Midbrain (tissue), 1 donor: ENCODE measurements at regions not wholly inside any gene's neighbourhood (a gene's known extent, or its start where the extent isn't known, plus 50 kb on each side); places are given as distances from the start of the nearest gene placed in this dataset.

Source experiments
- DNase-seq: peaks from one replicate; lab custom pipeline; 2025; lab: John Stamatoyannopoulos, UW

DNA sequence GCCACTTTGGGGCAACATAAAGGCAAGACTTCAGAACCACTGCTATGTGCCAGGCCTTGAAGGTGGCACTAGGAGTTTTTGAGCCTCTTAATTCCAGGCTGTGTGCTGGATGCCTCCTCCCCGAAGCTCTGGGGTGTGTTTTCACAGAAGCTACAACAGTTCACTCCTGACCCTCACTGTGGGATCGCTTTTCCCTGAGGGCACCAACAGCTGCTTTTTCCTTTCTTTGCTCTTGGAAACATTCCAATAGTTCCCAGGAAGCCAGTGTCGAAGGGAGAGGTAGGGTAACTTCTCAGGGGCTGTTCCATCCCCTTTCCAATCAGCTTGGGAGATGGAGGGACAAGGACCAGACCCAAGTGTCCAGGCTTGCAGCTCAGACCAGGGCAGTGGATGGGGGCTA is 153.4 kb downstream of the C1orf94 start:
- DNase-seq, result no peak

- no peak for DNase-seq
Observed at GRCh38 chr1:34331020-34331926, 154.6 kb downstream of the C1orf94 start.

- DNase-seq, result no peak
Observed at GRCh38 chr1:34332996-34333395, 156.3 kb downstream of the C1orf94 start.

DNA sequence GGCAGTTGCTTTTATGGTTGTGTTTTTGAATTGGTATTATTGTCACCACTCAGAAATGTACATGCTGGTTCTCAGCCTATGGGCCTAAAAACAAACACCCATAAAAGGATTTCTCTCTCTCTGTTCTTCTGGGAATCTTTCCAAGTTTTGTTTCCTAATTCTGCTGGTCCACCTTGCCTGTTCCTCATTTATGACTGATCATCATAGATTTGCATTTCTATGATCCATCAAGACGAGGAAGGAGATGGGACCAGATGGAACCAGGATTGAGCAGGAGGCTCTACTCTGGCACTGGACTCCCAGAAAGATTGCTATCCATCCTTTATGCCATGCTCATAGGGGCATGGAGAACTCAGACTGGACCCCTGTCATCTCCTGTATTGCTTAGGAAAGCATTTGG is 162.2 kb downstream of the C1orf94 start:
- no peak for DNase-seq

GRCh38 chr1:34341896-34342295 is 165.2 kb downstream of the C1orf94 start:
- DNase-seq, result no peak

- DNase-seq, result no peak
Observed at GRCh38 chr1:34342334-34342733, 165.6 kb downstream of the C1orf94 start.

GRCh38 chr1:34346128-34346527 is 169.4 kb downstream of the C1orf94 start:
- DNase-seq, result no peak

GRCh38 chr1:34353409-34353808 is 176.7 kb downstream of the C1orf94 start:
- no peak for DNase-seq

GRCh38 chr1:34354367-34354766 is 177.7 kb downstream of the C1orf94 start:
- no peak for DNase-seq

- DNase-seq, result no peak
Observed at GRCh38 chr1:34356853-34357252, 180.1 kb downstream of the C1orf94 start.

DNA sequence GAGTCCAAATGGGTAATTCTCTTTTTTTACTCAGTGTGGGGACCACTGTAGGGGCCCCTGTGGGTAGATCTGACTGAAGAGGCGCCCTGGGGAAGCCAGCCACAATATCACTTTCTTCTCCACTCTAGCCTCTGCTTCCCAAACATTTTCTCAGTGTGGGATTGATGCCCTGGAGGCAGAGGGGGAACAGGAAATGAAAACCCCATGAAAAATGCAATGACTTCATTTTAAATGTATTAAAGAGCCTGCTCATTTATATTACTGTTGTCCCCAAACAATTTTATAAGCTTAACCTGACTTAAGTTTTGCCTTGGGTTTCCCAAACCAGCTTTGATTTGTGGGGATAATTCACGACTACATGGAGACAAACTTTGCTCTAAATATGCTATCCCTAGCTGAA is 181.9 kb downstream of the C1orf94 start:
- DNase-seq, result no peak

GRCh38 chr1:34359411-34359810 is 182.7 kb downstream of the C1orf94 start:
- no peak for DNase-seq

DNA sequence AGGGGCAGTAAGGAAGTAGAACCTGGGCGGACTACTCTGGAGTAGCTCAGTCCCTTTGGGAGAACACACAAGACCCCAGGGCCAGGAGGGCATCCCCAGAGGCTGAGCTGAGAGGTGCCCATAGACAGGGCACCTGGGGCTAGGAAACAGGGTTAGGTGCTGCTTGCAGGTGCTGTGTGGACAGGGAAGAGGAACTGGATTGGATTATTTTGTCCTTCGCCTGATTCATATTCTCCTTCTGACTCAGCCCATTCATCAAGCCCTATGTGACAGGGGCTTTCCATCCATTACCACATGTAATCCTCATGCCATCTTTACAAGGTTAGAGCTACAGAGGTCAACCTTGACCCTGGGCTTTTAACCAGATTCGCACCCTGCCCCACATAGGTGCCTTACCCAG is 183.9 kb downstream of the C1orf94 start:
- DNase-seq, result no peak

DNA sequence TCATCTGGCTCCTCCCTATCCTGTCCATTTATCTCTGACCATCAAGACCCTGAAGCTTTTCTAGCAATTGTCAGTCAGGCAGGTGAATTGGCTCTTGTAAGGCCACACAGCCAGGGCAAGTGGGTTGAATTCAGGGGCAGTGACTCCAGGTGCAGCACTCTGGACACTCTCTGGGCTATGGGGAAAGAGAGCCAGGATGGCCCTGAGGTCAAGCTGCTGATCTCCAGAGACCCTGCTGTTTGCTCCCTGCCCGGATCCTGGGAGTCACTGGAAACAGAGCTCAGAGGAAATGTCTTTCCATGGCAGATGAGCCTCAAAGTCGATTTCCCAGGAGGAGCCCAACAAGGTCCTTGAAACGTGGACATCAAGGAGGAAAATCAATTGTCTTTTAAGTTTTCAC is 184.4 kb downstream of the C1orf94 start:
- DNase-seq, result no peak

- no peak for DNase-seq
Observed at GRCh38 chr1:34361781-34362357, 185.2 kb downstream of the C1orf94 start.

DNA sequence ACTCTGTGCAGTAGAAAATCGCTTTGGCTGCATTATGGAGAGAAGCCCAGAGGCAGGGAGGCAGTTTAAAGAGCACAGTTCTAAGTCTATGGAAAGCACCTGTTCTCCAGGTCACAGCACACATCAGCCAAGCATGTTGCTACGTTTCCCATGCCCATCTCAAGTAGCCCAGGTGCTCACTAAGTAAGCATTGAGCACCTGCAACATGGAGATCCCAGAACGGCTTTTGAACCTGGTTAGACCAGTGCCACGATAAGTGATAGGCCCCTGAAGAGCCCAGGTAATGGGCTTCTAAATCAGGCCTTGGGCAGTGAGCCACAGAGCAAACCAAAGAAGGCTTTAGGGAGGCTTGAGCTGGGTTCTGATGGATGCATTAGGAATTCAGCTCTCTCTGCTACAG is 186.2 kb downstream of the C1orf94 start:
- no peak for DNase-seq

GRCh38 chr1:34363447-34363846 is 186.7 kb downstream of the C1orf94 start:
- no peak for DNase-seq

GRCh38 chr1:34363915-34364314 is 187.2 kb downstream of the C1orf94 start:
- DNase-seq, result no peak

DNA sequence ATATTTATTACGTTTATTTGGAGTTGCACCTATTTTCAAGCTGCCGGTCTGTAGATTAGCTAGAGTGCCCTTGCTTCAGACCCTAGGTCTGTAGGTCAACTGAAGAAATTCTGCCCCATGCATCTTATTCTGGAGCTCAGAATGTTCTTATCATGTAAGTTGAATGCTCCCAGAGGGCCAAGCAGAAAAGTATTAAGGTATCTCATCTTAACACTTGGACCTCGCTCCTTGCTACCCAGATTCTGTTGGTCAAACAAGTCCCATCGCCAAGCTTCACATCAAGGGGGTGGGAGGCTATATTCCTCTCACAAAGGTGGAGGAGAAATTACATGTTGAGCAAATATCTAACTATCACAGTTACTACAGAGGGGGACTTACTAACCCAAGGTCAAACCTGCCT is 187.7 kb downstream of the C1orf94 start:
- no peak for DNase-seq

- no peak for DNase-seq
Observed at GRCh38 chr1:34365295-34365694, 188.6 kb downstream of the C1orf94 start.

DNA sequence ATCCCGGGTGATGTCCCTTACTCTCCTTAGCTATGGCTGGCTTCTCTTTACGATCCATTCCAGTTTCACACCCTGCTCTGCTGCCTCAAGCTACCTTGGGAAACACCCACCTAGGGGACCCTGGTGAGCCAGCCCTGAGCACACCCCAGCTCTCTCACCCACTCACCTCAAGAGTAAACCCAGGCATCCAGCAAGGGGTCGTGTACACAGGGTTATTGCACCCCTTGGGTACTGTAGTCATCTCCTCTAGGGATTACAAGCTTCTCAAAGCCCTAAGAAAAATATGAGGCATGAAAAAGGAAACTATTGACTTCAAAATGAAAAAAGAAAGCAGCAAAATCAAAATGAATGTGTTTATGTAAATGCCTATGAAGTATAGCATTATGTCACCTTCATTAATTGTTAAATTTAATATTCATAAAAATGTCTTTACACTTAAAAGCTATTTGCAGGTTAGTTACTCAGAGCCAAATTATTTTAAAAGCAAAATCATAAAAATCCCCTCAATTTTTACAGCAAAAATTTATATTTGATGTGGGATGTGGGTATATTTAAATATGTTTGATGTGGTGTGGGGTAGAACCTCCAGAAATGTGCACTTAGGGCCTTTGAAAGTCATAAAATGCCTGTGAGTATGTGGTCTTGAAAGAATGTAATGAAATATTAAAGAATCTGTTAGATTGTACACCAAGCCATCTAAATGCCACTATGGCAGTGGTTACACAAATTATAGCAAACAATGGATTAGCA is 190.3 kb downstream of the C1orf94 start:
- no peak for DNase-seq

DNA sequence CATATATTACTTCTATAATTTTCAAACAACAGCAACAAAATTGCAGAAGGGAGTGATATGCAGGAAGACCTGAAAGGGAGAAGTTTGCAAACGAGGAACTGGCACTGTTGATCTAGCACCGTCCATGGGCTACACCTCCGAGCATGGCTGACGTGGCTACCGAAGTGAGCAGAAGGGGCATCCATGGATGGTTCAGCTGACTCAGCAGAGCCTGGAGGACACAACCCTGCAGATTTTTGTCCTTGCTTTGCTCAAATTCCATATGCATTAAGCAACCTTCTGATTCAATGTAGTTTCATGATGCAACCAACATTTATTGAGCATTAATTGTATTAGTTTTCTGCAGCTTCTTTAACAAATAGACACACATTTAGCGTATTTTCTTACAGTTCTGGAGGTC is 191.2 kb downstream of the C1orf94 start:
- DNase-seq, result no peak
